ENCODE measurements at regions not wholly inside any gene's neighbourhood (a gene's known extent, or its start where the extent isn't known, plus 50 kb on each side); places are given as distances from the start of the nearest gene placed in this dataset.

GRCh38 chr21:22927469-22927868 is 1929.3 kb downstream of the NCAM2 start:
- H3K4me1 ChIP-seq (ENCODE audit: insufficient read depth, insufficient read length): no peaks in the 10 kb centered on the region
- TF ChIP-seq YY1 (IDR thresholded peaks at IDR 0.05; ENCODE audit: insufficient read depth, insufficient read length): no peak
- no peak for TF ChIP-seq ZNF274 (IDR thresholded peaks at IDR 0.05; ENCODE audit: low read depth, low read length)
- no peak for TF ChIP-seq SUZ12 (IDR thresholded peaks at IDR 0.05; ENCODE audit: extremely low read depth, insufficient read depth, insufficient read length)
- H3K27me3 ChIP-seq (ENCODE audit: insufficient read depth, insufficient read length): no peaks in the 10 kb centered on the region
- H3K36me3 ChIP-seq (ENCODE audit: insufficient read depth, insufficient read length, low read length): no peaks in the 10 kb centered on the region
- no peaks in the 10 kb centered on the region for H3K9me3 ChIP-seq (ENCODE audit: insufficient read depth, low read length)
- no peak overlapping the region for H3K4me3 ChIP-seq (ENCODE audit: insufficient read length, low read depth)
- DNase-seq (ENCODE audit: low read depth, low spot score): no peak
- no peak overlapping the region for H3K9ac ChIP-seq (ENCODE audit: insufficient read length, low read depth)

- Histone ChIP-seq H3K4me1 (ENCODE audit: insufficient read depth, insufficient read length) (no peaks in the 10 kb centered on the region), H3K27me3 (ENCODE audit: insufficient read depth, insufficient read length) (no peaks in the 10 kb centered on the region)
- no peak for TF ChIP-seq ZNF274 (IDR thresholded peaks at IDR 0.05; ENCODE audit: low read depth, low read length)
- TF ChIP-seq YY1 (IDR thresholded peaks at IDR 0.05; ENCODE audit: insufficient read depth, insufficient read length): no peak
- no peak for TF ChIP-seq SUZ12 (IDR thresholded peaks at IDR 0.05; ENCODE audit: extremely low read depth, insufficient read depth, insufficient read length)
Observed at GRCh38 chr21:22941779-22942490, 1943.7 kb downstream of the NCAM2 start.

GRCh38 chr21:22955559-22955958 is 1957.3 kb downstream of the NCAM2 start:
- Histone ChIP-seq H3K9ac (ENCODE audit: insufficient read length, low read depth) (no peak overlapping the region), H3K4me3 (ENCODE audit: insufficient read length, low read depth) (no peak overlapping the region), H3K9me3 (ENCODE audit: insufficient read depth, low read length) (no peaks in the 10 kb centered on the region), H3K4me1 (ENCODE audit: insufficient read depth, insufficient read length) (no peaks in the 10 kb centered on the region), H3K27me3 (ENCODE audit: insufficient read depth, insufficient read length) (no peaks in the 10 kb centered on the region), H3K36me3 (ENCODE audit: insufficient read depth, insufficient read length, low read length) (no peaks in the 10 kb centered on the region)
- TF ChIP-seq YY1 (IDR thresholded peaks at IDR 0.05; ENCODE audit: insufficient read depth, insufficient read length) (no peak), SUZ12 (IDR thresholded peaks at IDR 0.05; ENCODE audit: extremely low read depth, insufficient read depth, insufficient read length) (no peak), ZNF274 (IDR thresholded peaks at IDR 0.05; ENCODE audit: low read depth, low read length) (no peak)
- DNase-seq (ENCODE audit: low read depth, low spot score): no peak

More at GRCh38 chr21:22941779-22942490, 1943.7 kb downstream of the NCAM2 start:
- no peaks in the 10 kb centered on the region for H3K36me3 ChIP-seq (ENCODE audit: insufficient read depth, insufficient read length, low read length)
- H3K9me3 ChIP-seq (ENCODE audit: insufficient read depth, low read length): no peaks in the 10 kb centered on the region
- no peak for DNase-seq (ENCODE audit: low read depth, low spot score)
- no peak overlapping the region for H3K4me3 ChIP-seq (ENCODE audit: insufficient read length, low read depth)
- no peak overlapping the region for H3K9ac ChIP-seq (ENCODE audit: insufficient read length, low read depth)

- H3K4me3 ChIP-seq (ENCODE audit: insufficient read length, low read depth): no peak overlapping the region
- no peaks in the 10 kb centered on the region for H3K36me3 ChIP-seq (ENCODE audit: insufficient read depth, insufficient read length, low read length)
- H3K27me3 ChIP-seq (ENCODE audit: insufficient read depth, insufficient read length): no peaks in the 10 kb centered on the region
- TF ChIP-seq ZNF274 (IDR thresholded peaks at IDR 0.05; ENCODE audit: low read depth, low read length) (no peak), SUZ12 (IDR thresholded peaks at IDR 0.05; ENCODE audit: extremely low read depth, insufficient read depth, insufficient read length) (no peak), YY1 (IDR thresholded peaks at IDR 0.05; ENCODE audit: insufficient read depth, insufficient read length) (no peak)
- no peaks in the 10 kb centered on the region for H3K4me1 ChIP-seq (ENCODE audit: insufficient read depth, insufficient read length)
- H3K9ac ChIP-seq (ENCODE audit: insufficient read length, low read depth): no peak overlapping the region
- DNase-seq (ENCODE audit: low read depth, low spot score): no peak
- no peaks in the 10 kb centered on the region for H3K9me3 ChIP-seq (ENCODE audit: insufficient read depth, low read length)
Observed at GRCh38 chr21:22961258-22961657, 1963.0 kb downstream of the NCAM2 start.

GRCh38 chr21:22965455-22966135 is 1967.4 kb downstream of the NCAM2 start:
- no peak for DNase-seq (ENCODE audit: low read depth, low spot score)
- H3K27me3 ChIP-seq (ENCODE audit: insufficient read depth, insufficient read length): no peaks in the 10 kb centered on the region
- TF ChIP-seq ZNF274 (IDR thresholded peaks at IDR 0.05; ENCODE audit: low read depth, low read length) (no peak), YY1 (IDR thresholded peaks at IDR 0.05; ENCODE audit: insufficient read depth, insufficient read length) (no peak), SUZ12 (IDR thresholded peaks at IDR 0.05; ENCODE audit: extremely low read depth, insufficient read depth, insufficient read length) (no peak)

GRCh38 chr21:22981819-22982218 is 1983.6 kb downstream of the NCAM2 start:
- no peaks in the 10 kb centered on the region for H3K36me3 ChIP-seq (ENCODE audit: insufficient read depth, insufficient read length, low read length)
- no peak overlapping the region for H3K9ac ChIP-seq (ENCODE audit: insufficient read length, low read depth)
- H3K4me3 ChIP-seq (ENCODE audit: insufficient read length, low read depth): no peak overlapping the region
- H3K27me3 ChIP-seq (ENCODE audit: insufficient read depth, insufficient read length): no peaks in the 10 kb centered on the region
- H3K9me3 ChIP-seq (ENCODE audit: insufficient read depth, low read length): no peaks in the 10 kb centered on the region
- TF ChIP-seq SUZ12 (IDR thresholded peaks at IDR 0.05; ENCODE audit: extremely low read depth, insufficient read depth, insufficient read length) (no peak), ZNF274 (IDR thresholded peaks at IDR 0.05; ENCODE audit: low read depth, low read length) (no peak), YY1 (IDR thresholded peaks at IDR 0.05; ENCODE audit: insufficient read depth, insufficient read length) (no peak)
- H3K4me1 ChIP-seq (ENCODE audit: insufficient read depth, insufficient read length): peaks cover 3% of the 10 kb centered on the region
- peak; percentile 40 for DNase-seq (ENCODE audit: low read depth, low spot score)

More at GRCh38 chr21:22965455-22966135, 1967.4 kb downstream of the NCAM2 start:
- Histone ChIP-seq H3K9ac (ENCODE audit: insufficient read length, low read depth) (no peak overlapping the region), H3K9me3 (ENCODE audit: insufficient read depth, low read length) (no peaks in the 10 kb centered on the region), H3K36me3 (ENCODE audit: insufficient read depth, insufficient read length, low read length) (no peaks in the 10 kb centered on the region), H3K4me3 (ENCODE audit: insufficient read length, low read depth) (no peak overlapping the region), H3K4me1 (ENCODE audit: insufficient read depth, insufficient read length) (no peaks in the 10 kb centered on the region)

GRCh38 chr21:22993144-22993543 is 1994.9 kb downstream of the NCAM2 start:
- Histone ChIP-seq H3K9ac (ENCODE audit: insufficient read length, low read depth) (no peak overlapping the region), H3K27me3 (ENCODE audit: insufficient read depth, insufficient read length) (no peaks in the 10 kb centered on the region), H3K4me1 (ENCODE audit: insufficient read depth, insufficient read length) (no peaks in the 10 kb centered on the region), H3K36me3 (ENCODE audit: insufficient read depth, insufficient read length, low read length) (no peaks in the 10 kb centered on the region), H3K9me3 (ENCODE audit: insufficient read depth, low read length) (no peaks in the 10 kb centered on the region), H3K4me3 (ENCODE audit: insufficient read length, low read depth) (no peak overlapping the region)
- TF ChIP-seq YY1 (IDR thresholded peaks at IDR 0.05; ENCODE audit: insufficient read depth, insufficient read length): no peak
- TF ChIP-seq ZNF274 (IDR thresholded peaks at IDR 0.05; ENCODE audit: low read depth, low read length): no peak
- no peak for TF ChIP-seq SUZ12 (IDR thresholded peaks at IDR 0.05; ENCODE audit: extremely low read depth, insufficient read depth, insufficient read length)
- DNase-seq (ENCODE audit: low read depth, low spot score): no peak

All from NT2/D1 (cell line).